Stimulated activated CD4-positive, alpha-beta T cell treated with anti-CD3 and anti-CD28 coated beads, Interleukin-2, amount 100 ng/mL, for 24 hours (primary cell): ENCODE measurements at regions not wholly inside any gene's neighbourhood (a gene's known extent, or its start where the extent isn't known, plus 50 kb on each side); places are given as distances from the start of the nearest gene placed in this dataset.

ENCODE experiments used
- DNase-seq, 2 donors: peaks; one replicate each; pipeline ENCODE4 v3.0.0-alpha.2; 2020

DNA sequence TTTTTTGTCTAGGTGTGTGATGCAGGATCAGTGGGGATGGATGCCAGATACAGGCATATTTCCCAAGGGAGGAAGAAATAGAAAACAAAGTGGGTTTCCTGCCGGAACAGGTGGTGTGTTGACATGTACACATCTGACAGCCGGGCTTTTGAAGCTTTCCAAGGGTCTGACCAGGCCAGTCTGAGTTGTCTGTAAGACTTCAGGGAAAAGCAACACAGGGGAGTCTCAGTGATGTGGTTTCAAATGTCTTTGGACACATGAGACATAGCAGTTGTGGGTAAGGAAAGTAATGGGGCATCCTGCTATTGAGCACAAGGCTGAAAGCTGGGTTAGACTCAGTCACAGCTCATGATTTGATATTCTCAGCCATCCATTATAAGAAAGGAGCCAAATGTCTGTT is 274.9 kb downstream of the PIK3R1 start:
- no peak for DNase-seq

DNA sequence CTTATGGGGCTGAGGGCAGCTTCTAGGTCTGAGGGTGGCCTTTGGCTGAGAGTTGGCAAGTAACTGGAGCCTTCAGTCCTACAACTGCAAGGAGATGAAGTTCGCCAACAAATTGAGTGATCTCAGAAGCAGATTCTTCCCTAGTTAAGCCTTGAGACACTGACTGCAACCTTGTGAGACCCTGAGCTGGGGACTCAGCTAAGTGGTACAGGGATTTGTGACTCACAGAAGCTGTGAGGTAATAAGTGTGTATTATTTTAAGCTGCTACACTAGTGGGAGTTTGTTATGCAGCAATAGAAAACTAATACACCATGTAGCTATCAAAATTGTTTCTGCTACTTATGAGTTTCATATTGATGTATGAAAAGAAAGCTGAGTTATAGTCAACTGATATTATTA is 279.2 kb downstream of the PIK3R1 start:
- DNase-seq: no peak

DNA sequence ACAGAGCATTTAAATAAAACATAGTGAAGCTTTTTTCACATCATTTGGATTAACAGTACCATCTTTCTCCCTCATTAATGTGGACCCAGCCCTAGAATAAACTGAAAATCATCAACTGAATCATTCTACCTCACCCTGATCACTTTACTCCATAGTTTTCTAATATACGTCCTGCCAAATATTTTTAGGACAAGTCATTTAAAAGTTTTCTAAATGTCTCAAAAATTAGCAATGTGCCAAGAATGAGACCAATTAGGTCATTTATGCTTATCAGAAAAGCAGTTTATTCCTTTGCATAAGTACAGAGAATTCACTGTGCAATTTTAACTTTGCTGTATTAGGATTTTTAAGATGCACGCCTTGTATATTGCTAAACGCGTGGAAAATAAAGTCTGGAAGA is 284.4 kb downstream of the PIK3R1 start:
- DNase-seq: no peak

DNA sequence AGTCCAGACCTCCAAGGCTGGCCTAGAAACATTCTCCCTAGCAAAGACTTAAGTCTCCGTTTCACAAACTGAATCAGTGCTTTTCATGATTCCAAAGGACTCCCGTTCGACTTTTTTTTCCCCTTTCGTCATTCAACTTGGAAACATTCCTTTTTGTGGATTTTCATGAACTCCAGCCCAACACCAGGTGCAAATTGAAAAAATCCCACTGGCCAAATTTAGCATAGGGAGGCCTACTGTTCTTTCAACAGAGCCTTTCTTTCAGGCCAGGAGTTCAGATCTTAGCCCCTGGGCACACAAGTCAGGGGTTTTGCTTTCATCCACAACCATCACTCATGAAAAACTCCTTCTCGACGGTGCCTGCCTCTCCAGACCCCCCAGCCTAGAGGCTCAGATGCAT is 285.3 kb downstream of the PIK3R1 start:
- no peak for DNase-seq

DNA sequence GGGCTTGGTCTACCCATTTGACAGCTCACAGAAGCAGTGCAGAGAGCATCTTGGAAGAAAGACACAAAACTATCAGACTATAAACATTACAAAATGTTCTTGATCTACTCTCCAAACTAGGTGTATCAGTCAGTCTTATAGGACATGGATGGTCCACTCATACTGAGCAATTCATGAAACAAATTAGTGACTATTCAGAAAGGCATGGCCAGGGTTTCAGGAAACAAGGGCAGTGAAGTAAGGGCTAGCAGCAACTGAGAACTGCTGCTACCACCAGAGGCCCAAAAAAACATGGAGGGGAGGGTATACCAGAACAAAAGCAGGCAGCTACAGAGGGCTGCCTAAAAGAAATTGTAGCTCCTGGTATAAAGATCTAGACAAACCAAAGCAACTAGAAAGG is 287.0 kb downstream of the PIK3R1 start:
- DNase-seq: no peak

DNA sequence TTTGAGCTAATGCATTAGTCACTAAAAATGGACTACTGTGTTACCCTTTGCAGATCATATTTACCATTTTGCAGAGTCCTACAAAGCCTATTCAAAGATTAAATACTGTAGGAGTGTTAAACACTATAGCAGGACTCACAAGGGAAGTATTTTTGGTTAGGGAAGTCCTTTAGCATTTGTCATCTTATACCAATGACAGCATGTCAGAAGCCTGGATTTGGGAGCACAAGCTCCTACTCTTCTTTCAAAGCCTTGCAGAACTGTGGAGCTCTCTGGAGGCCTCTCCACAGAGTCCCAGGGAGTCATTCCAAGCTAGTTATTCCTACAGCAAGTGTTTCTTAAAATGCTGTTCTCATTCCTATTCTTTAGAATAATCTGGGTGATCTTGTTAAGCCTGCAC is 288.8 kb downstream of the PIK3R1 start:
- no peak for DNase-seq

DNA sequence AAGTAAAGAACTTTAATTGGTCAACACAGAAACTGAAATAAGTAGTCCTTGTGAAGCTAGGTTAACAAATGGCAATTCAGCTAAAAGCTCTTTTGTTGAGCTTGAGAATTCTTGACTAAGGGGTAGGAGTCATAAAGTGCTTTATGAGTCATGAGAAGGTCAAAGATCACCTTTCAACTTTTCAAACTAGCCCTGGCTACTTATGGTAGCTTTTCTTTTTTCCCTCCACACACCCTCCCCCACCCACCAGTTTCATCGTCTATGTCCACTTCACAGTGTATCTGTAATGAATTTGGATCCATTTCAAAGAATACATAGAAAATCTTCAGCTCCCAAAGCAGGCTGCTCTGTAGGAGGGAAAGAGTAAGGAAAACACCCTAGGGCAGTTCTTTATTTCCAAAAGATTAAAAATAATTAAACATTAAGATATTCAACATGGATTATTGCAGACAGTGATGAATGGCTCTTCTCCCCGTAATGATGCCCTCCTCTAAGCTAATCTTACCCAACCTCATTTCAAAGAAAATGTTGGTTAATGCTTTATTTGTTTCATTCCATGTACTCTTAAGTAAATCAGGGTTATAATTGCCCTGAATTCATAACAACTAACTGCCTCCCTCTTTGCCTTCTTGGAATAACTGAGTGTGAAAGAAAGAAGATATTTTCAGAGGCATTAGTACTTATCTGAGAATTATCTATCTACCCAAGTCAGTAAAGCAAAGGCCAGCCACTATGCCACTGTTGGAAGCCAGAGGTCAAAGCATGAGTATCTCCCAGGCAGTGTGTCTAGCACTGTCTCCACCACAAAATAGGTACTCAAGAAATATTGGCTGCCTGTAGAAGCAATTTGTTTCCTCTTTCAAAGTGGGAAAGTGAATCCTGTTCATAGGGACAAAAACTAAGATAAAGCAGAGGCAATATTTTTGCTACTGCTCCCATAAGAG is 290.6 kb downstream of the PIK3R1 start:
- DNase-seq: no peak

DNA sequence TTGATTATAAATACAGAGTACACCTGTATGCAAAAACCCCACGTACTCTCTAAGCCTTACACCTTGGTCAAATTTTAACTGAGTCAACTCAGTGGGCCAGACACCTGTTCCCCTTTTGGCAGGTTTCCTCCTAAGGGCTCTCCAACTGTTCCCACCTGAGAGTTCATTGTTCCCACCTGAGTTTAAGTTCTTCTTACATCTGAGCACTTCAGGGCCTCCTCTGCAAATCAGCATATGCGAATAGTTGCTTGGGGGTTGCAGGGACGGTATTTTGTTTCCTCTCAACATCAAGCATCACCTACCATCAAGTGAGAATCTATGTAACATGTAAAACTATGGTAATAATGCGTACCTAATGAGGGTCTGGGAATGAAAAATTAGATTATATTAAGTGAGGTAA is 300.0 kb downstream of the PIK3R1 start:
- DNase-seq: no peak

DNA sequence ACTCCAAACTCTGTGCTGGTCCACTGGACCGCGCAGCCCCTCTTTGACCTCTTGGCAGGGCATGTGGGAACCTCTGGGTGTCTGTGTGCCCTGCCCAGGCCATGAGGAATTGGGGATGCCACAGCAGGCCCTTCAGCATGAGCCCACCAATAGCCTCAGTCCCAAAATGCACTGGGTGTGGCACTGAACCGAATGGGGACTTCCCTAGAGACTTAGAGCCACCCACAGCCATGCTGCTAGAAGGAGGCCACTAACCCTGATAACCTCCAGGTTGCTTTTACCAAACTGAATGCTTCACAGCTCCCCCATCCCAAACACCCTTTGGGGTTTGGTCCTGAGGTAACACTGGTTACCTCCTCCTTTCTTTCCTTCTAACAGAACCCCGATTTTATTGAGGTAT is 302.7 kb downstream of the PIK3R1 start:
- DNase-seq: no peak

DNA sequence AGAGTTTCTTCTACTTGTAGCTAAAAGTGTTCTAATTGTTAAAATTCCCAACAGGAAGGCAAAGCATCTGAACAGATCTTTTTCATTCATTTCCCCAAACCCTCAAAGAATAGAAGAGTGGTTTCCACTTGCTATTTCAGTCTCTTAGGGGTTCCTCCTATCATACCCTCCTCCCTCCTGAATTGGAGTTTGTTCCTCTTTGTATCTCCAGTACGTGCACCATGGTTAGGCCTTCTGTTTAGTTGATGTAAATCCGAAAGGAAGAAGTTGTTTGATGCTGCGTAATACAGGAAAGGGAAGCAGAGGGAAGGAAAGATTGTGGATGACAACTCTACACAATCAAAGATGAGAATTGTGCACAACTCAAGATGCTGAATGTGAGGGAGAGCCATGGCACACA is 303.6 kb downstream of the PIK3R1 start:
- DNase-seq: no peak

DNA sequence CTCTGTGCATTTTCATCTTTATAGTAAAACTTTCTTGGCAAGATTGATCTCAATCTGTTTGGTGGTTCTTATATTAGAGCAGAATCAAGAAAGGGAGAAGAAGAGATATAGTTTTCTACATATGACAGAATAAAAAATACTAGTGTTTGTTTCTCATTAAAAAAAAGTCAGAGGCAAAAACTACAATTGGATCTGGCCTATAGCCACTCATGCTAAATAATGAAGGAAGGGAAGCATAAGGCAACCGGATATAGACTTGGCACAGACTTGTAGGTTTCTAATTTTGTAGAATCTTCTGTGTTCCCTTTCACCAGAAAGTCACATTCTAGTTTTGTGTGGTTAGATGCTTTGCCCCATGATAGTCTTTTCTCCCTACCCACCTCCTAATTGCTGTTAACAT is 306.2 kb downstream of the PIK3R1 start:
- DNase-seq: no peak

DNA sequence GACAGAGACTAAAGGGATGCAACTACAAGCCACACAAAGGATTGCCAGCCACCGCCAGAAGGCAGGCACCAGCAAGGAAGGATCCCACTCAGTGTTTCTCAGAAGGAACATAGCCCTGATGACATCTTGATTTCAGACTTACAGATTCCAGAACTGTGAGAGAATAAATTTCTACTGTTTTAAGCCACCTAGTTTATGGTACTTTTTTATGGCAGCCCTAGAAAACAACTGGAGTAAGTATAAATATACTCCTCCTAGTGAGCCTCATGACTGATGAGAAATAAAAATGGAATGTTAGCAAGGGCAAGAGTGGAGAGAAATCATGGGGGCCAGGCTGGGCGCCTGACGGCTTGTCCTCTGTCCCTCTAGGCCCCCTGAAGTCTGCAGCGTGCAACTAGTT is 307.3 kb downstream of the PIK3R1 start:
- no peak for DNase-seq

DNA sequence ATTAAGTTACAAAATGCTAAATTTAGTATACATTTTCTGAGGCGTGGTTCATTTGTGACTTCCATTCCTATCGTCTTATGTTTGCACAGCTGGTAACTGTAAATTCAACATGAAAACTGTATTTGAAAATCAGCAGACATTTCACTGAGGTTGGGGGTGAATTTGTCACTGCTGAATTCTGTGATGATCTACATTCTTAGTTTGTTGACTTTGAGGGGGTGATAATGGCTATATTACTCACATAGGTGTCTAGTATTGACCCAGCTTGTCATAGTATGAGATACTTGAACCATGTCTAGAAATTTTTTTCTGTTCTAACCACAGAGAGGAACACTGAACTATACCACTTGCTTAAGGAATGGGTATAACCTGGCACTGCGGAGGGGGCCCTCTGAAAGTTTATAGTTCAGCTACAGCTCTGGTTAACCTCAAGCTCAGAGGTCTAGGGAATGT is 313.3 kb downstream of the PIK3R1 start:
- DNase-seq: no peak

DNA sequence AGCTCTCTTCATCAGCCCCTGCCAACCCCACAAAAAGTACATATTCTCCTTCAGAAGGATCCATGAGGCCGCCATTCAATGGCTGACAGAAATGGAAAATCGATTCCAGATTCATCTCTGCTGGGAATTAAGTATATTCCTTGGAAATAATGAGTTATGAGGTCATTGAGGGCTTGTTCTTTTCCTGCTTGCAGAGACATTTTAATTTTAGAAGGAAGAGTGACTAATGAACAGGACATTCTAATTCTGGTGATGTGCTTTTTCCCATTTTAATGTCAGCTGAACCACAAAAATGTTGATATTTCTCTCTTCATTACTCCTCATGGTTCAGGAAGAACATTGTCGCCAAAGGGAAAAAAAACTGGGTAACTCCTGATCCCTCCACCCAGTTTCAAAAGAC is 314.0 kb downstream of the PIK3R1 start:
- DNase-seq: no peak

DNA sequence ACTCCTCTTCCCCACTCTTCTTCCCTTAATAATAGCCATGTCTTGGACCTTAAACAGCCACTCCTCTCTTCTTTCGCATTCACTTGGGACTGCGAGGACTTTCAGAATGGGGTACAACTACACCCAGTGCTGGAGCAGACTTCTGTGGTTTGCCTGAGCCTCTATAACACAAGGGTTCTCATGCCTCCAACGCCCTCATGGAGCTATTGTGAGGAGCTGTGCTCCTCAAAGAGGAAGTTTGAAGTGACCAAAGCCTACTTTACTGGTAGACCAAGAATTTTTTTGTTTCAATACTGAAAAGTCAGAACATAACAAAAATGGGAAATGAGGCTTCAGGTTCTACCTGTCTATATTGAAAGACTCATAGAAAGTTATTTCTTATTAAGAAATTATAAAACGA is 316.4 kb downstream of the PIK3R1 start:
- DNase-seq: no peak

DNA sequence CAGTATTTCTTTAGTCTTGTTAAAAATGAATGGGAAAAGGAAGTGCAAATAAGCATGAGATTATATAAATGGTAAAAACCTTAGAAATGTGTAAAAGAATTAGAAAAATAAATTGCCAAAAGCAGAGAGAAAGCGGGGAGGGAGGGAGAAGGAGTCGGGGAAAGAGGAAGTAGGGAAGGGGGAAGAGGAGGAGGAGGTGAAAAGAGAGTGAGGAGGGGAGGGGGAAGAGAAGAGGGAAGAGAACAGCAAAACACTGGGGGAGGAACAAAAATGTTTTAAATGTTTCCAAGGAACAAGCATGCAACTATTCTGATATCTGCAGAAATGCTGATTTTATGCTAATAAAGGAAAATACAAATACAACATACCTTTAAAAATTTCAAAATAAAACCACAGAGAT is 317.5 kb downstream of the PIK3R1 start:
- DNase-seq: no peak

DNA sequence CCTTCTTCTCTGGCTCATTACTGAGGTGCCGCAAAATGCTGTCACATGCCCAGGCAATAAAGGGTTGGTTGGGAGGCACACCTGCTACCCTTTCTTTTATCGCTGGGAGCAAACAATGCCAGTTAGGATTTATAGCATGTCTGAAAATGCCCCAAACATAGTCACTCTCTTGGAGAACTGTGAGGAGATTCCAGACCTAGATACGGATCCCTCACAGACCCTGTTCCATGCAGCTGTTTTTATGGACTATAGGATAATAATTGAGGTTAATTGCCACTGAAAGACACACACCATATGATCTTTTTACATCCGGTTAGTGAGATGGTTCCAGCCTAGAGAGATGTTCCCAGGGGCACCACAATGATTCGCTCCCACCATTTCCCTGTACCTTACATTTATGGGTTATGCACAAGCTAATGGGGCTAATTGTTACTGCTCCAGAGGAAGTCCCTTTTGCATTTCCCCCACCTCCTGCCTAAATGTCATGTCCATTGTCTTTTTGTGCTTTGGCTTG is 318.1 kb downstream of the PIK3R1 start:
- DNase-seq: no peak

DNA sequence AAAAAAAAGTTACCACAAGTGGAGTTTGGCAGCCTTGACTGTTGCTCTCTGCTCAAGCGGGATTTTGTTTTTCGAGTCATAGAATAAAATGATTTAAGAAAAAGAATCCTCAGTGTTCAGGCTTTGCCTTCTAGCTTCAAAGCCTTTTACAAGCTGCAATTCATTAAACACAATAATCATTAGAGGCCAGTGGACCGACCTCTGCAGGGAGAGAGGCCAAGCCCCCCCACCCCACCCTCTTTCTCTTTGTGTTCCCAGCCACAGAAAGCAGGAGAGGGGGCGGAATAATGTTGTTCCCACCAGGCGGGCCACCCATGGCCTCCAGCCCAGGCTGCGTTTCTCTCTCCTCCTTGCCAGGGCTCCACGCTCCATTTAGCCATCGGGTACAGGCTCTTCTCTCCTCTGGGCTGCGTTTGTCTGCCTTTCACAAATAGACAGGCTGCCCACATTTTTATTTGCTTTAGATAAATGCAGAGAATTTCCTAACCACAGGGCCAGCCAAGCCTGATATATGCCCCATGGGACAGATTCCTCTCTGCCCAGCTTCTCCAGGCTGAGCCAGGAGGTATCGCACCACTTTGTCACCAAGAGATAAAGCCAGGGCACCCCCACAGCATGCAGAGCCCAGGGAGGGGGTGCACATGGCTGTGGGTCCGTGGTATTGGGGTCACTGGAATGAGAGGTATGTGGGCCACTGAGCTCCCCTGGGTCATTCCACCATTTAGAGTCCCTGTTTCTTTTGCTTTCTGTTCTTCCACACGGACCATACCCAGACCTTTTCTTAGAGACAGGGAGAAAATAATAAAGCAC is 318.8 kb downstream of the PIK3R1 start:
- DNase-seq: no peak

DNA sequence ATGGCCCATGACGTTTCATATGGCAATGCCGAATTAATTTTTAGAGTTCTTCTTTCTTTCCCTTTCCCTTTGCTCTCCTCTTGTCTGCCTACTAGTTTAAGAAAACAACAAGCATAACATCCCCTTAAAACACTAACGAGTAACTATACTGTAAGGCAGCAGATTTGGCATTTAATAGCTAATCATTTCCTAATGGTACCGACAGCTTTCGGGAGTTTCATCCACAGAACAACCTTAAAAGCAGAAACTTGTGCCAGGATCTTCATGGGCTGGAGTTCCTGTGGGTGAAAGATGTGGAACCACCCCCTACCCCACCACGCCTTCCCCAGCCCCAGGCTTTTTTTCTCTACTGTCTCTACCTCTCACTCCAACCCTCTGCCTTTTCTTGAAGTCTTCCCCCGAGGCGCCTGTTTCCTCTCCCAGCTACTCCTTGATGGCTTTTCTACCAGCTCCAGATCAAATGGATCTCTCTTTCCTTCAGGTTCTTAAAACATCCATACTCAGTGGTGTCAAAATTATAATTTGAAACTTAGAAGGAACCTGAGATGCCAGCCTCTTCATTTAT is 319.5 kb downstream of the PIK3R1 start:
- DNase-seq: no peak

DNA sequence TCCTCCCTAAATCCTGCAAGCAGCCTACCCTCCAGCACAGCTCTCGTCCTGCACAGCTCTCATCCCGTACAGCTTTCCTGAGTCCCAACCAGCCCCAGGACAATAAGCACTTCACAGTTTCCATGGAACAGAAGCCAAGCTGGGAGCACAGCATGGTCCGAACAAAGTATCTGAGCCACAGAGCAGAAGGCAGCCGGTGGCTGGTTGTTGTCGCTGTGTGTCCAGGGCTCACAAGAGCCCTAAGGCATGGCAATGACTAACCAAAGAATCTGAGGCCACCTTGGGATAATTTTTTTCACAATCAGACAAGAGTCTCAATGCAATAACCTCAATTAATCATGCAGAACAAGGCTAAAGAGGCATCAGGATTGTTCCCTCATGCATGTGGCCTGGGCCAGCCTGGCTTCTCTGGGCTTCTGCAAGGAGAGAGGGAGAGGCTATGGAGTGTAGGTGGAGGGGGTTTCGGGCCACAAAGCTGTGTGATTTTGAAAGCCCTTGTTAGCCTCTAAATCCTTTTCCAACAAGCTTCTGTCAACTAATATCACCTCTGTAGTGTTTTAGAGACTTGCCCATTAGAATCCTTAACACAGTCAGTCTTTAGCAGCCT is 323.4 kb downstream of the PIK3R1 start:
- no peak for DNase-seq

DNA sequence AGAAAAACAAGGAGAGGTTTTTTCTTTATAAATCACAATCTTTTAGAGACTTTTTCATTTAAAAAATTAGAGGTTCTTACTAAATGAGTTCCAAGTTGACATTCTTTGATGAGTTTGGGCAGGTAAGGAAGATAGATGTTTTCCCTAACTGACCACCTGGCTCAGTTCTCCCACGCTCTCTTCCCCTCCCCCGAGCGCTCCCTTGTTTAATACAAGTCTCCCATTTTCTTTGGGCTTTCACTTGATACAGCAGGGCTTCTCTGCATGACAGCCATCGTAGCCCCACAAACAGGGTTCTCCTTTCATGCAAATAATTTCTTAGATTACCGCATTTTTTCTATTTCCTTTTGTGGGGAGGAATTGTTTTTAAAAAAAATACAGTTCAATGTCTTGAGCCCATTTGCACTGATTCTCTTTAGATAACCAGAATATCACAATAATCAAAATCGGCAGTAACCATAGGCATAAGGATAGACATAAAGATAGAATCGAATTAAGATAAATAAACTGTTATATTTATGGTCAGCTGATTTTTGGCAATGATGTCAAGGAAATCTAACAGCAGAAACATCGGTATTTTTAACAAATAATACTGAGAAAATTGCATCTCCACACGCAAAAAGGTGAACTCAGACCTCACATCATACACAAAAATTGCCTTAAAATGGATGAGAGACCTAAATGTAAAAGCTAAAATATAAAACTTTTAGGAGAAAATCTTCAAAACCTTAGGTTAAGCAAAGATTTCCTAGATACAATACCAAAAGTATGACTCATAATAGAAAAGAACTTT is 325.4 kb downstream of the PIK3R1 start:
- no peak for DNase-seq

DNA sequence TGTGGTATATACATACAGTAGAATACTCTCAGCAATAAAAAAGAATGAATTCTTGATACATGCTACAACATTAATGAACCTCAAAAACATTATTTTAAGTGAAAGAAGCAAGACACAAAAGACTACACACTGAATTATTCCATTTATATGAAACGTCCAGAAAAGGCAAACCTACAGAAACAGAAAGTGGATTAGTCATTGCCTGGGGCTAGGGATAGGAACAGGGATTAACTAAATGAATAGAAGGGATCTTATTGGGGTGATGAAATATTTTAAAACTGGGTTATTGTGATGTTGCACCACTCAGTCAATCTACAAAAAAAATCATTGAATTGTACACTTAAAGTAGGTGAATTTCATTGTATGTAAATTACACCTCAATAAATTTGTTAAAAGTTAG is 326.7 kb downstream of the PIK3R1 start:
- no peak for DNase-seq
